ENCODE measurements at regions not wholly inside any gene's neighbourhood (a gene's known extent, or its start where the extent isn't known, plus 50 kb on each side); places are given as distances from the start of the nearest gene placed in this dataset.
"Not testable (repeated sequence)": the region's sequence is repeated elsewhere in the genome, so short reads cannot be mapped to it uniquely, and the experiment has no call there.

DNA sequence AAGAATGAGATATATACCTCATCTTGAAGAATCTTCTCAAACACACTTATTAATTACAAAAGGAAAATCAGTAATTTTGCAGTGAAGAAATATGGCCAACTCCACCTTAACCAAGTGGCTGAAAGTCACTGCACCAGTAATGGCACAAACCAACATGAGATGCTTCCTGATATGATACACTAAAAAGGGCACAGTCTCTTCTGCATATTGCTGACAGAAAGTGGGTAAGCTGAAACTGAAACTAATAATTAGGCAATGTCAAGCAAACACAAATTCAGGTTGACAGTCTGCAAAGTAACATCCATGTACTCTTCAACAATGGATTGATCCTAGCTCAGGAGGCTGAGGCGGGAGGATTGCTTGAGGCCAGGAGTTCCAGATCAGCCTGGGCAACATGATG, 56.1 kb downstream of the ZNF22 start:
- DNase-seq, result not testable (repeated sequence)

DNA sequence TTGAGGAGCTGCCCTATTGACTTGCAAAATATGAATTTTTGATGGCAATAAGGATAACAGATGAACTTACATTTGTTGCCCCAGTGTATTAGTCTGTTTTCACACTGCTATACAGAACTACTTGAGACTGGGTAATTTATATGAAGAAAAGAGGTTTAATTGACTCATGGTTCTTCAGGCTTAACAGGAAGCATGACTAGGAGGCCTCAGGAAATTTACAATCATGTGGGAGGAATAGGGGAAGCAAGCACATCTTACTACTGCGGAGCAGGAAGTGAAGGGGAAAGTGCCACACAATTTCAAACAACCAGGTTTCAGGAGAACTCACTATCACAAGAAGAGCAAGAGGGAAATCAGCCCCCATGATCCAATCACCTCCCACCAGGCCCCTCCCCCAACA, 57.9 kb downstream of the ZNF22 start:
- DNase-seq, result peak; percentile 57

DNA sequence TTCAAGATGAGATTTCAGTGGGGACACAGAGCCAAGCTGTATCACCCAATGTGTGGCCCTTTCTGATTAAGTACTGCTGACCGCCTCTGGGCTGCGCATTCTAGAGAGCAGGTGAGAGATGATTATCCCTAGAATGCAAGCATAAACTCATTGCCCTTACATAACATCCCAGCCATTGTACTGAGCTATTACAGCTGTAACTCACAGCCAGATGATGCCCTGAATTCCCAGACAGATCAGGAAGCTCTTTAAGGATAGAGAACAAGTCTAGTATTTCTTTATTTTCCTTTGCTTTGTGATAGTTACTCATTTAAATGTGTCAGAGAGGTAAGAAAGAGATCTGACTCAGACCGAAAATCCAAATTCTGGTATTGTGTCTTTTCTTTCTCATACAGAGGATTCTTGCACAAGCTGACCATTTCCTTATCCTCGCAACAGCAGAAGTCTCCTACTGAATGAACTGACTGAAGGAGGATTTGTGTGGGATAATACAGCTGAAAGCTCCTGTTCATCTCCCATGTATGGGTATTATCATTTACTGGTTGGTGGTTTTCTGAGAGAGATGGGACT, 58.4 kb downstream of the ZNF22 start:
- DNase-seq, result no peak

DNA sequence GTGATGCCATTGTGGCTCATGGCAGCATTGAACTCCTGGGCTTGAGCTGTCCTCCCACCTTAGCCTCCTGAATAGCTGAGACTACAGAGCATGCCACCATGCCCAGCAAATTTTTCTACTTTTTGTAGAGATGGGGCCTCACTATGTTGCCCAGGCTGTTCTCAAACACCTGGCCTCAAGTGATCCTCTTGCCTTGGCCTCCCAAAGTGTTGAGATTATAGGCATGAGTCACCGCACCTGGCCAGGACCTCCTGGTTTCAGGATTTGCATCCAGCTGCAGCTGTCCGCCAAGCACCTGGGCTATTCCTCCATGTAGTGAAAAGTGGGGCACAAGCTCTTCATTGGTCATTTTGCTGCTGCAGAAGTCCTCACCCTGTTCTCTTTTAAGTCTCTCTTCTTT, 58.9 kb downstream of the ZNF22 start:
- DNase-seq, result no peak

DNA sequence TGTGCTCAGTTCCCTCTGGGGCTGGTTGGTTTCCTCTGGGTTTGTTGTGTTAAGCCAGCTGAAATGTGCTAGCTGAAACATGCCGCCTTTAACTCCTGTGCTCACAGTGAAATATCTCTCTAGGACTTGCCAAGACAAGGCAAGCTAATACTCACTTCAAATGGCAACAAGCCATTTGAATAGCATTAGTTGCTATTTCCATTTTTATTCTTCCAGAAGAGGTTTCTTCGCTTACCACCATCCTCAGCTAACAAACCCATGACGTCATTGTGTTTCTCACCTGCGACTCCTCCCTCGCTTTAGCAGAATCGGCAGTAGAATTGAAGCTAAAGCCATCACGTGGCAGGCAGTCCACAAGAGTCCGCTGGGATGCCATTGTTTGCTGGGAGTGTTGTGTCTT, 61.3 kb downstream of the ZNF22 start:
- DNase-seq, result no peak

DNA sequence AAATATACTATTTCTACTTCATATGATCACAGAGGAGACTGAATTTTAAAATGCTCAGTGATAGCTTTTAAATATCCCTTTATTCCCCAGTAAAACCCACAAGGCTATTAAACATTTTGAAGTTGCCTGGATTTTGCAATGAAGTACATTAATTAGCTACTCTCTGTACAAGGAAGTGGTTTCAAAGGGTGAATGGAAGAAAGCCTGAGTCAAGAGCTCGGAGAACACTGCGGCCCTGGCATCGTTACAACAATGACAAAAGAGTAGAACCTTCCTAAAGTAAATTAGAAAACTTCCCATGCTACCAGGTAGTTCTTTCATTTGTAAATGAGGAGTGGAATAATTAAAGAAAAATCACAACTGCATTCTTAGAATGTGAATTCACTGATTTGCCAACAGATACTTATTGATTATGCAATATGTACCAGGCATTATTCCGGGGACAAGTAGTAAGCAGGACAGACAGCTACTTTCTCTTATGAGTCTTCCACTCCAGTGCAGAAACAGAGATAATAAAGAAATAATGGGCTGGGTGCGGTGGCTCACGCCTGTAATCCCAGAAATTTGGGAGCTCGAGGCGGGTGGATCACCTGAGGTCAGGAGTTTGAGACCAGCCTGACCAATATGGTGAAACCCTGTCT, 63.0 kb downstream of the ZNF22 start:
- DNase-seq, result no peak

DNA sequence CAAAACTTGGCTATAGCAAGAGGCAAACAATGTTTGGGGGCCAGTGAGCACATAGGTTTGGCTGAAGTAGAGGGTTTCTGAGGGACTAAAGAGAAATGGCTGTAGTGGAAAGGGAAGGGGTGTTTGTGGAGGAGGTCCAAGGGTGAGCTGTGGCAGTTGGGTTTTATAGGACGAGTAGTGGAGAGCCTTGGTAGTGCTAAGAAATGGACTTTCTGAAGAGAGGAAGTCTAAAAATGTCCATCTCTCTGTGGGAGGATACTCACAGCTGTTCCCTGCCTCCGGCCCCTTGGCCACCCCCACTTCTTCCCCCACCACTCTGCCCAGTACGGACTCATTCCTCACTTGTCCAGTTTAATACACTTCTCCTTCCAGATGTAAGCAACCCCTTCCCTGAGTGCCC, 64.3 kb downstream of the ZNF22 start:
- DNase-seq, result no peak

DNA sequence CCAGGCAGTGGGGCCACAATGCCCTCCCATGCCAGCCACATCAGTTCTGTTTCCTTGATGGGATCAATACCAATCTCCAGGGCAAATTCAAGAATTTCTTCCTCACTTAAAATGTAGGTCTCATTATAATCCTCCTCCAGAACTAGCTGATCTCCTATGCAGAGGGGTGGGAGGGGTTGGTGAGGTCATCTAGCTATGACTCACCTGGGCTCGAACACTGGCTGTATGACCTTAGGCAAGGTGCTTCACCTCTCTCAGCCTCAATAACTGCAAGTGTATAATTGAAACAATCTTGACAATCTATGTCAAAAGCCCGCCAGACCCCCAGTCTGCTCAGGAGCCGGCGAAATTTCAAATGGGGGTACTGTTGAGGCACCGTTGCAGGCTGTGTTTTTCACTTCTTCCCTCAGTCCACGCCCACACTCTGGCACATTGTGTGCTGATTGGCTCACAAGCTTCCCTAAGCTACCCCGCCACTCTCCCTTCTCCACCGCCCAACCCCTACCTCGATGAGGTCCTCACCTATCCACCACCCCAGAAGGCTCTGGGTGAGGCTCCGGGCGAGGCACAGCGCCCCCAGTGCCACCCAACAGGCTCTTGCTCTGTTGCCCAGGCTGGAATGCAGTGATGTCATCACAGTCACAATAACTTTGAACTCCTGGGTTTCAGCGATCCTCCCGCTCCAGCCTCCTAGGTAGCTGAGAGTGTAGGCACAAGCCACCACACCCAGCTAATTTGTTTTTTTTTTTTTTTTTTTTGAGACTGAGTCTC, 70.5 kb downstream of the ZNF22 start:
- DNase-seq, result no peak

DNA sequence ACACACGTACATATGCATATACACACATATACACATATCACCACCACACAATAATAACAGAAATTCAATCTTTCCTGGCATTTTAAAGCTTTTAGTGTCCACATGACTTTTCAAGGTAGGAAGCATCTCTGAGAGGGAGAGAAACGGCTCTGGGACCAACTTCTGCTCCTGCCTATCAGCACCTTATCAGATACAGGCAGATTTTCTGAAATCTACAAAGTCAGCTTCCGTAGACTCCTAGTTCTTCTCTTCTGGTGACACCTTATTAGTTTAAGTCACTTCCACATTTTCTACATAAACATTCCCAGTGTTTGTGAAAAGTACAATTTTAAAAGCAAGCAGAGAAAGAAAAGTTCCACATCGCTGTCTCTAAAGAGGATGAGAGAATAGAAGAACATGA, 74.5 kb downstream of the ZNF22 start:
- no peak for DNase-seq

DNA sequence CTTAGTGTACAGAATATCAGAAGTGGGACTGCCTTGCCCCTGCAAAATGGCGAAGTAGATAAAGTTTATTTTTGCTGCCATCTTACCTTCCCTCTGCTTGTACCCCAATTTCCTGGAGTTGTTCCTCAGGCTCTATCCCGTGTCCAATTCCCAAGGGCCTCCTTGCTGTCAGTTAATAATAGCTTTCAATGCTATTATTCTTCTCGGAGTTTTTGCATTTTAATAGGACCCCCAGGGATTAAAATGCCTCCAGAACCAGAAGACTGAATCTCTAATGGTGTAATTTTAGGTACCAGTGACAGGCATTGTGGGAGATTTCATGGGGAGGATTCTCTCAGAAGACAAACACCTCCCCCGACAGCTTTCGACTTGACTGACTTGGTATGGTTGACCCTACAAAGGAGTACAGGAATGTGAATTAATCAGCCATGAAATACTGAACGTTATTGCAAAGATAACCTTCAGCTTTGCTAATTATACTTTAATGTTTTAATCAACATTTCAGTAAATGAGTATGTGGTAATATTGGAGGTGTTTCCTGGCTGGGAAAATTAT, 75.2 kb downstream of the ZNF22 start:
- no peak for DNase-seq

DNA sequence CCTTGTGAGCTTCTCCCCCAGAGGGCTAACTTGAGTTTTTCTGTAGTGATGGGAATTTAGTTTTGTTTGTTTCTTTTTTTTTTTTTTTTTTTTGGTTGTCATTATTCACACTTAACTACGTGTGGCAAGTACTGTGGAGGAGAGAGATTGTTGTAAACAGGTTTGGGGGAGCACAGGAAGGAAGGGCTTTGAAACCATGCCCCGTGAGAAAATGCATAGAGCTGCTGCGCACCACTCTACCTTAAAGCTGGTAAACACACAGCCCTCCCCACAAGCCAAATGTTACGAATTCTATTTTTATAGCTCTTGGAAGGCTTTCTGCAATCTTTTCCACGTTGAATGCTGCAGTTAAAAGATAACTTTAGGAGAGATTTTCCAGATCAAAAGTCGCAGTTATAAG, 76.2 kb downstream of the ZNF22 start:
- no peak for DNase-seq

DNA sequence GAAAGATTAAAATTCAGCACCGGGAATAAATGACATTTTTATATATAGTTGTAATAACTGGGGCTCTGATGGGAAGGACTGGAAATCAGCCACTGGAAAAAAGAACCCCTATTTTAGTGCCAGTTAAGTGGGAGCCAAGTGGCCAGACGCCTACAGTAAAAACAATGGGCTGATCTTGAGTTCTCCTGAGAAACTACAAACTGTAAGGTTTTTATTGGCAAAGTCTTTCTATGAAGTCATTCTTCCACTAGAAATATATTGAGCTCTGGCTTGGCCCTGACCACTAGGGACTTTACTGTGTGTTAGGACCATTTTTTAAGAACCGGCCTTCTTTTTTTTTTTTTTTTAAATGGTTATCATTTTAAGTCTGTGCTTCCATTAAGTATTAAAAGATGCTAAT, 79.6 kb downstream of the ZNF22 start:
- DNase-seq, result no peak

DNA sequence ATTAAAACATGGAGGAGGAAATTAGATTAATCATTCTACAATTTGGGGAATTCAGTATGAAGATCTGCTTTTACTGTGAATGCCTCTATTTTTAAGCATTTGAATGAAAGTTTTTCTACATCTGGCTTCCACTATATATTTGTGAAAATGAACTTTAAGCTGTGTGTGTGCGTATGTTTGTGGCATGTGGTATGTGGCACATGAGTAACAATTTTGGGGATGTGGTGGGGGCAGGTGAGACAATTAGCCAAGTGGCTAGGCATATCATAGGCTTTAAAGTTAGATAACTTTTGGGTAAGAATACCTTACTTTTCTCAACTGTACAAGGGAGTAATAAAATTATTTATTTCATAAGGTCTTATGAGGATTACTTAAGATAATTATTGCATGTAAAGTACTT, 81.5 kb downstream of the ZNF22 start:
- no peak for DNase-seq

DNA sequence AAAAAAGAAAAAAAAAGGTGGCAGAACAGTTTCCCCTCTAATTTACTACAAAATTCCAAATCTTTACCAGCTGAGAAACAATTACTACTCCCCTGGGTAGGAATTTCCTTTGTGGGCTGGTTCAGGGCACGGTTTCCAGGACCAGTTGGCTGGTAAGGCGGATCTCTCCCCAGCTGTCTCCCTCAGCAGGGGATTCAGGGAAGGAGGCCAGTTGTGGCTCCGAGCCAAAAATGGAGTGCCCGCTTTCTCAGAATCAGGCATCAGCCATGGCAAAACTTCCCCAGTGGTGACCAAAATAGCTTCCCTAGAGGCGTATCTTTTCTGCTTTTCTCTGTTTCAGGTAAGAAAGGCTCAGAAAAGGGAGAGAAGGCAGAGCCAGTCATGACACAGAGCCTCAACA, 91.2 kb downstream of the ZNF22 start:
- DNase-seq, result no peak

DNA sequence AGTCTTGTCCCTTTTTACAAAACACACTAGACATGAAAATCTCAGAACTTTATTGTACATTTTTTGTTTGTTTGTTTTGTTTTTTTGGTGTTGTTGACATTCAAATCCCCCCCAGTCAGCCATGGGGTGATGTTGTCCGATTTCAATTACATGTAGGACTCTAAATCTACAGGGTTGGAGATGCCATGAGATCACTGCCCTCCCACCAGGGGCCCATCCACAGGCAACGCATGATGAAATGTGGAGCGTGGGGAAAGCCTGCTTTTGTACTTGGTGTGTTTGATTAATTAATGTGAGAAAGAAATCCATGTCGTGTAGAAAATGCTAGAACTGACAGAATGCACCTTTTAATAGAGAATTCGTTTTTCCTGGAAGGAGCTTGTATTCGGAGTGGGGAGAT, 93.2 kb downstream of the ZNF22 start:
- no peak for DNase-seq

DNA sequence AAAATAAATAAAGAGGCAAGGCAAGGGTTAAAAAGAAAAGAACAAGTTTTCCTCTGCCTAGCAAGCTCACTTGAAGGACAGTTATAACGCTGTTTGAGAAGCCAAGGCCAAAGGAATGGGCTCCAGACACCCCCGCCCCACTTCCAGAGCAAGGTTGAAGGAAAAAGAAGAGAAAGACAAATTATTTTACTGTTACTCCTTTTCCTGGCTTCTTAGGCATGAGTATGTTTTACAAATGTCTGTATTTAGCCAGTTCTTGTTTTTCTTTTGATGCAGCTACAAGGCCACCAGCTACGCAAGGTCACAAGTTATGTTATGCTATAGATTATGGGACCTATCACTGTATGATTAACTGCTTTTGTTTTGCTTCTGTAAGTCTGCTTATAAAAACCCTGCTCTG, 94.6 kb downstream of the ZNF22 start:
- no peak for DNase-seq

DNA sequence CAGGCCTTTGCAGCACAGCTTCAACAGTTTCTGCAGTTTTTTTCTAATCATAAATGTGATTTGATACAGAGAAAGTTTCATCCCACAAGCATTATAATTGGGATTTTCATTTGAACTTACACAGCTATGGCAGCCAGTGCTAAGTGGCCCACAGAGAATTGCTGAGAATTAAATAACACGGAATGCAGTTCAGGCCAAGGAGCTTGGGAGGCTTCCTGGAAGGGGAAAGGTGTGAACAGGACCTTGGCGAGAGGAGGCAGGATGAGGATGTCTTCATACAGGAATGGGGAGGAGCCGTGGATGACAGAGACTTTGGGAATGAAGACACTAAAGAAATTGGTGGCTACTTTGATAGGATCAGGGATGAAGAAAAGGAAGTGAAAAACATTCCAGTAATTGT, 95.3 kb downstream of the ZNF22 start:
- no peak for DNase-seq

DNA sequence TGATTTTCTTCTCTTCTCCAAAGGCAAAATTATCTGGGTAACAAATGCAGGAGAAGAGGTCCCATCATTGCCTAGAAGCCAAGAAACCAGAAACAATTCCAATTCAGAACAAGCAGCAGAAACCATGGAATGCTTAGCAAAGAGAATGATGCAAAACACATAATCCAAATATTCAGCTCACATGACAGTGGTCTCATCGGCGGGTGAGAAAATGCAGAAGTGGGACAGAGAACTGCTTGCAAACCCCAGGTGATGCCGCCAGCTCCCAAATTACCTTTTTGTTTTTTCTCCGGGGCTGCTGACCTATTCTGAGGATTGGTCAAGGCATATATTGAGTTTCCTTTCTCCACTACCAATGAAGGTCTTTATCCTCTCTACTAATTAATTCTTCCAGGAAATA, 99.7 kb downstream of the ZNF22 start:
- DNase-seq, result no peak

DNA sequence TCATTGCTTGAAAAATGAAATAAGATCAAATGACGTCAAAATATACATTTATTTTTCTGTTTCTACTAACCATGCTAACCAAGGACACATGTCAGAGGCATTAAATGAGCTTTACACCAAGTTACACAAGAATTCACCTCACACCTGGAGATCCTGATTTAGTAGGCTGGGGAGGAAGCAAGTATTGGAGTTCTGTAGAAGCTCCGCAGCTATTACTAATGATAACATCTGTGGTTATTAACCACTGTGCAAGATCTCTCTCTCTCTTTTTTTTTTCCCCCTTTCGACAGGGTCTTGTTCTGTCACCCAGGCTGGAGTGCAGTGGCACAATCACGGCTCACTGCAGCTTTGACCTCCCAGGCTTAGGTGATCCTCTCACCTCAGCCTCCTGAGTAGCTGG, 104.0 kb downstream of the ZNF22 start:
- DNase-seq, result no peak

DNA sequence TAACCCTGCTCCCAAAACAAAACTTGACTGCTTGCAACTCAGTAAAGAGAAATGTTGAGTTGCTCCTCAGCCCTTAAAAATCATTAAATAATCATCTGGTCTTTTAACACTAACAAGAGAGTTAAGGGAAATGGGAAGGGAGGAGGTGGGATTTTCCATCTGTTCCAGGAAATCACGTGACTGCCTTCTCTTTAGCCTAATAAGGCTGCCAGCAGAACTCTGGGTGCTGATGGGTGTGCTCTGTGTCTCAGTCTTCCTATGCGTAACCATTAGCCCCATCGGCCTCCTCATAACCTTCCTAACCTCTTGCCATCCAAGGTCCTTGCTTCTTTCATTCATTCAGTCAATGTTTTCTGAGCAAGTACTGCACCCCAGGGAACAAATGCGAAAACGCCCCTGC, 104.6 kb downstream of the ZNF22 start:
- DNase-seq, result not testable (repeated sequence)

DNA sequence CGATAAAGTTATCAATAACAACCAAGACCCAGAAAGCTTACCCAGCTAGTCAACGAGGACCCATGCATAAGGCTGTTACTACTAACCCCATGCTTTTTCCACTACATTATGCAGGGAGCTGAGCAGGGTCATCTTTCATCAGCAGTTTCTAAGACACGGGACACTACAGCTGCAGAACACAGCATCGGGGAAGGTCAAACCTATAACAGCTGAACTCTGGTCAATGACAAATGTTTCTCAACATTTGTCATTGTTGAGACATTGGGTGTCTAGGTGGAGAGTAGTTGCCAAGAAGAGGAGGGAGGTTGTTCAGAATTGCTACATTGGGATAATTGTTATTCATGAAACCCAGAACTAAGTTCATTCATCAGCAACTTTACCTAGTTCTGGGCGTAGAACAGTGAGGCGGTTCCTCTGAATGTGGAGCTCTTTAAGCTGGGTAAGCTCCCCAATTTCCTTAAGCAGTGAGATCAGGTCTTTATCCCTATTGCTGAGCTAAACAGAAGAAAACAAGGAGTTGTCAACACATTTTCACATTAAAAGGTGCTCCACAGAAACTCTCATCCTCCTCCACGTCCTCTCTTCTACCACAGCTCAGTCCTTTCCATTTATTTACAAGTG, 105.6 kb downstream of the ZNF22 start:
- DNase-seq, result no peak

DNA sequence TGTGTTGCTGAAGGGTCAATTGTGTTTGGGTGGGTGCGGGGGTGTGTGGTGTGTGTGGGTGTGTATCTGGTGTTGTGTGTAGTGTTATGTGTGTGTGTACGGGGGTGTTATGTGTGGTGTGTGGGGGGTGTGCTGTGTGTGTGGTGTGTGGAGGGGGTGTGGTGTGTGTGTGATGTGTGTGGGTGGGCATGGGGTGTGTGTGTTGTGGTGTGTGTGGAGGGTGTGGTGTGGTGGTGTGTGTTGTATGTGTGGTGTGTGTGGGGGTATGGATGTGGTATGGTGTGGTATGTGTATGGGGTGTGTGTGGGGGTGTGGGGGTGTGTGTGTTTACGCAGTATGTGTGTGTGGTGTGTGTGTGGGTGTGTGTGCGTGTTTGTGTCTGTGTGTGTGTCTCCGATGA, 110.8 kb downstream of the ZNF22 start:
- DNase-seq, result no peak

DNA sequence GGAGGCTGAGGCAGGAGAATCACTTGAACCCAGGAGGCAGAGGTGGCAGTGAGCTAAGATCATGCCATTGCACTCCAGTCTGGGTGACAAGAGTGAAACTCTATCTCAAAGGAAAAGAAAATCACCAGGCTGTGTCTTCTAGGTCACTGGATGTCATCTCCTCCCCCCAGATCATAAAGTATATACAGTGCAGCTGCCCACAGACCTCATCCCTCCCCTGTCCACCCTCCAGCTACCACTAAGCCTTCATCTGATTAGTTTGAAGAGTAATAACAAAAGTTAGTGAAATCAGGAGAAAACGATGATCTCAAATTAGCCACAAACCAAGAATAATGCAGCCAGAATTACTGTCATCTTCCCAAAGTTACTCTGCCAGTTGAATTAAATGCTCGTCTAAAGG, 117.2 kb downstream of the ZNF22 start:
- not testable (repeated sequence) for DNase-seq

DNA sequence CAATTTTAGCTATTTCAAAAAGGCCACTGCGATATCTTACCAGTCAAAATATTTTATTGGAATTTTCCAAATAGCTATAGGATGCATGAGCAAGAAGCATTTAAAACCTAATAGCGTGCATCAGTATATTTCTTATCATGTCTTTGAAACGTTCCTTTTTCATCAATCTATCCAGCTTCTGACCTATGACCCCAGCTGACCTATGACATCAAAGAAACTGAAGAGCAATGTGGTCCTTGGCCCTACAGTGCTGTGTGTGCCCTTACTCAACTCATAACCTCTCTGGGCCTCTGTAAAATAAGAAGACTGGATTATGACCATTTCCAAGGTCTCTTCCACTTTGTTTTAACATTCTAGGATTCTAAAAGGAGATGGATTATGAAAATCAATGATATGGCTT, 118.2 kb downstream of the ZNF22 start:
- DNase-seq, result no peak

Measured in GF-D8 (cell line).